GM21526 (cell line): ENCODE measurements at regions not wholly inside any gene's neighbourhood (a gene's known extent, or its start where the extent isn't known, plus 50 kb on each side); places are given as distances from the start of the nearest gene placed in this dataset.
"Not testable (repeated sequence)": the region's sequence is repeated elsewhere in the genome, so short reads cannot be mapped to it uniquely, and the experiment has no call there.

Experiments
- ATAC-seq: cut with Tn5 transposase; IDR thresholded peaks from one replicate; pipeline ENCODE4 v1.9.1; 2021; ENCODE audit warnings: moderate library complexity; ENCODE audit not compliant: unreplicated experiment, low FRiP score

GRCh38 chr10:80938903-80939302 lies 401.2 kb downstream of the SH2D4B start:
- ATAC-seq: no peak

DNA sequence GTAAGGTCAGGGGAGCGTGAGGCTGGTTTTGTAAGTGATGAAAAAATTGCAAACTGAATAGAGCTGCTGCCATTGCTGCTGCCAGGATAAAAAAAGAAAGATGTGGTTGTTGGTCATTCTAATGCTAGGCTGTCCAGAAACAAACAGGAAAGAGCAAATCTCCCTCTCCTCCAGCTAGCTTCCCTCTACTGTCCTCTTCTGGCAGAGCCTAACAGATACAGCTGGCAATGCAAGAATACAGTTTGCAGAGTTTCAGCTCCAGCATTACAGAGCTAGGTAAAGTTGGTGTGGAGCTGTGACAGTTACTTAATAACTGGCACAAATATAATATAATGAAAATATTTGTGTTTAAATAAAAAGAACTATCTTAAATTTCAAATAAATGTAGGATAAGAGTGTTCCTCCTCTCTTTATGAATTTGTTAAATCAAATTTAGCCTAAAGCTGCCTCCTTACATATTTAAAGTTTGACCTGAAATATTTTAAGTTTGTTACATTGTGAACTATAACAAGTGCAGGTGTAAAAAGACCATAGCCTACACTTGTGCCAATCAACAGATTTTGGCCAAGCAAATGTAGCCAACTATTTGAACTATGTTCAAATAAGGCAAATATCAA lies 407.7 kb downstream of the SH2D4B start:
- peak; percentile 76 for ATAC-seq

GRCh38 chr10:80946073-80946472 lies 408.4 kb downstream of the SH2D4B start:
- no peak for ATAC-seq

DNA sequence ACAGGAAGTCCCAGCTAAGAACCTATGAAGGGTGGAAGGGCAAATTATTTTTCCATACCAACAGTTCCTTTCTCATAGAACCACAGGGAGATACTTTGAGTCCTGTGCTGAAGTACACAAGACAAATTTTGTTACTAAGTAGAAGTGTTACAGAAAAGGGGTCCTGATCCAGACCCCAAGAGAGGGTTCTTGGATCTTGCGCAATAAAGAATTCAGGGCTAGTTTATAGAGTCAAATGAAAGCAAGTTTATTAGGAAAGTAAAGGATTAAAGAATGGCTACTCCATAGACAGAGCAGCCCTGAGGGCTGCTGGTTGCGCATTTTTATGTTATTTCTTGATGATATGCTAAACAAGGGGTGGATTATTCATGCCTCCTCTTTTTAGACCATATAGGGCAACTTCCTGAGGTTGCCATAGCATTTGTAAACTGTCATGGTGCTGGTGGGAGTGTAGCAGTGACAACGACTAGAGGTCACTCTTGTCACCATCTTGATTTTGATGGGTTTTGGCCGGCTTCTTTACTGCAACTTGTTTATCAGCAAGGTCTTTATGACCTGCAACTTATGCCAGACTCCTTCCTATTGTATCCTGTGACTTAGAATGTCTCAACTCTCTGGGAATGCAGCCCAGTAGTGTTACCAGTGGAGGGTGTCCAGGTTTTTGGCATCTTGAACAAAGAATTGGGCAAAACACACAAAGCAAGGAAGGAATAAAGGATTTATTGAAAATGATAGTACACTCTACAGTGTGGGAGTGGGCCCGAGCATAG lies 409.4 kb downstream of the SH2D4B start:
- no peak for ATAC-seq

DNA sequence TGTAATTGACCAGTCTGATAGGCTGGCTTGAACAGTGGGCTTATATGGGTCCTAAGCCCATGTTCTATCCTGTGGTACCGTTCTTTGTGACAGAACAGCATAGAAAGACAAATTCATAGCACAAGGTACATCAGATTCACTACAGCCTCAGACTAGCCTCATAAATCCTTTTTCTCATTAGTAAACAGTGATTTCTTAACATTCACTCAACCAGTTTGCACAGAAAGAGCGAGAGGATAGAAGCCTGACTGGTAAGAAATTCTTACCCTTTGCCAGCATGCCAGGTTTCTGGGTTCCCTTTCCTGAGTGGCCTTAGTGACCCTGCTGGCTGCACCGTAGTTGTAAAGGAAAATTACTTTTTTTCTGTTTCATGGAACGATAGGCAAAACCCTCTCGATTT lies 412.1 kb downstream of the SH2D4B start:
- no peak for ATAC-seq

DNA sequence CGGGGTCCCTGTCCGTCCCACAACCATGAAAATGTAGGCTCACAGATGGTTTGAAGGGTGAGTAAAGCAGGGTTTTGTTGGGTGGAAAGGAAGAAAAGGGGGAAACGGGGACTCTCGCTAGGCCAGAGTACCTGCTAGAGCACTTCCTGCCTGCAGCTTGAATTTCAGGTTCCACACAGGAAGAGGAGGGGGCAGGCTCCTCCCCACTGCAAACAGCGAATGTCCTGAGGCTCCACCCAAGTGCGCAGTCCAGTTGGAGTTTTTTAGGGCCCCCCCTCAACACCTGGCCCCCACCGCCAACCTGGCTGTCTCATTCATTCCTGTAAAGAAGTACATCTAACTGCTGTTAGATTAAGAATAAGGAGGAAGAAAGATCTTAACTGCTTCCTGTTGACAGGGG lies 414.7 kb downstream of the SH2D4B start:
- no peak for ATAC-seq

DNA sequence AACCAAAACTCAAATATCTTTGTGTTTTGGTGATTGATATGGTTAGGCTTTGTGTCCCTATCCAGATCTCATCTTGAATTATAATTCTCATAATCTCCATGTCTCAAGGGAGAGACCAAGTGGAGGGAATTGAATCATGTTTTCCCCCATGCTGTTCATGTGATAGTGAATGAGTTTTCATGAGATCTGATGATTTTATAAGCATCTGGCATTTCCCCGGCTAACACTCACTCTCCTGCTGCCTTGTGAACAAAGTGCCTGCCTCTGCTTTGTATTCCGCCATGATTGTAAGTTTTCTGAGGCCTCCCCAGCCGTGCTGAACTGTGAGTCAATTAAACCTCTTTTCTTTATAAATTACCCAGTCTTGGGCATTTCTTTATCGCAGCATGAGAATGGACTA lies 419.5 kb downstream of the SH2D4B start:
- no peak for ATAC-seq

DNA sequence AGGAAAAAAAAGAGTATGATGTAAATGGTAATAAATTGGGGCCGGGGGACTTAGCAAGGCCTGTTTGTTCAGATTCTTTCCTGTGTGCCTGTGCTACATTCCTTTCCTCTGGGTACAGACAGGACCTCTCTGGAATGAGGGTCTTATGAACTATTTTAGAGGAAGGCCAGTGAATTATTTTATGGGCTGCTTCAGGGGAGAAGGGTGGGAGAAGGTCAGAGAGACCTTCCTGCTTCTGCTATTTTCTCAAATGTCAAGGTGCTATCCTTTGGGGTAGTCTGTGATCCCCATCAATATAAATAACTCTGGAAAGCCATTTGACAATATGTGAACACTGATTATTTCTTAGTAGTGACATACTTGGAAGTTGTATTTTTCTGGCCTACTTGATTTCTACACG lies 426.5 kb downstream of the SH2D4B start:
- no peak for ATAC-seq

GRCh38 chr10:80964955-80965614 lies 427.4 kb downstream of the SH2D4B start:
- ATAC-seq: peak; percentile 78

DNA sequence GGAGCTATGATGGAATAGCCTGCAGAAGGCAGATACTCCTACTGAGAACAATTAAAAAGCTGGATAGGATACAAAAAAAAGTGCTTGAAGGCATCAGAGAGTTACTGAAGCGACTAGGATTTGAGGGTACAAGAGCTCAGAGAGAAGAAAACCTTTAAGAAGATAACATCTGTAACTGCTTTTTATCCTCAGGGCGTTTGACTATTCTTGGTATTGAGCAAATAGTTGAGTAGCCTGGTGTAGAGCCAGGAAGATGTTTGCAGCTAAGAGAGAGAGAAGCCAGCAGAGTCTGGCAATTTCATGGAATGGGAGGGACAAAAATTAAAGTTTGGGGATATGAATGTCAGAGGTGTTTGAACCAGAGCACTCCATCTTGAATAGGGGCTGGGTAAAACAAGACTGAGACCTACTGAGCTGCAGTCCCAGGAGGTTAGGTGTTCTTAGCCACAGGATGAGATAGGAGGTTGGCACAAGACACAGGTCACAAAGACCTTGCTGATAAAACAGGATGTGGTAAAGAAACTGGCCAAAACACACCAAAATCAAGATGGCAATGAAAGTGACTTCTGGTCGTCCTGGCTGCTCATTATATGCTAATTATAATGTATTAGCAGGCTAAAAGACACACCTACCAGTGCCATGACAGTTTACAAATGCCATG lies 428.8 kb downstream of the SH2D4B start:
- no peak for ATAC-seq

- not testable (repeated sequence) for ATAC-seq
These were observed 429.7 kb downstream of the SH2D4B start for GRCh38 chr10:80967357-80967756.

DNA sequence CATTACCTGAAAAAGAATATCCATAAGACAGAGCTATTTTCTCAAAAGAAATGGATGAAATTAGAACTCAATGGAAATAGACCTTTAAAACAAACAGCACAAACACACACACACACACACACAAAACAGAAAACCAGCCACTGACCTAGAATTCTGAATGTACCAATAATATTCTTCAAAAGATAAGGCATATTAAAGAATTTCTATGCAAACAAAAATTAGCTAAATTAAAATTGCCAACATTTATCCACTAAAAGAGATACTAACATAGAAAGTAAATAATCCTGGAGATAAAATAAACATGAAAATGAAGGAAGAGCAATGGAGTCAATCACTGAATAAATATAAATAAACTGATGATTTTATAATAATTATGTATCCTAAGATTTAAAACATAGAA lies 431.2 kb downstream of the SH2D4B start:
- ATAC-seq: no peak

GRCh38 chr10:80971461-80971860 lies 433.8 kb downstream of the SH2D4B start:
- no peak for ATAC-seq

DNA sequence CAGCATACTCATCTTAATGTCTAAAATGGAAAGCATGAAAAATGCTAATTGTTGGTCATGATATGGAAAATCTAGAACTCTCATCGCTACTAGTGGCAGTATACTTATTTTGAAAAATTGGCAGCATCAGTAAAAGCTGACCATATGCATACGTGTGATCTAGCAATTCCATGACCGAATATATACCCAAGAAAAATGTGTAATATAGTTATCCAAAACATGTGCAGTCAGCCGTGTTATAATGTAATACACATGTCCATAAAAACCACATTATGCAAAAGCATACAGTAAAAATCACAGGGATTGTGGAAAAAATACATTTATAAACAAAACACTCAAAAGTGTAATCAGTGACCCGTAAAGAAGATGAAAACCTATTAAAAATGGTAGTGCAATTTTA lies 439.0 kb downstream of the SH2D4B start:
- ATAC-seq: no peak

DNA sequence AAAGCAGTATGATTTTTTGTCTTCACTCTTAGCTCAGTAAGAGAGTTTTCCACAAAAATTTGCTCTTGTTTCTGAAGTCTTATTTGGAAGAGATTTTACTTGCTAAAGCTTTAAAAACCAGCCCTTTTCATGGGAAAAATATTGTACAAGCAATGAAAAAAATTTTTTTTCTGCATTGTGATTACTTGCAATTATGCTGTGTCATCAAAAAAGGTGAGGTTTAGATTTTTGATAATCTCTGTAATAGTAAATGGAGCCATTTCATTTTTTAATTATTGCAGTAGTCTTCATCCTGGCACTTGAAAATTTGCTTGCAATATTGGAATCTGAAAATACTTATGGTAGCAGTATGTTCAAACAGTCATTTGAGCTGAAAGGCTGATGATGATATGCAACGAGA lies 447.4 kb downstream of the SH2D4B start:
- no peak for ATAC-seq

- no peak for ATAC-seq
These were observed 448.9 kb downstream of the SH2D4B start for GRCh38 chr10:80986596-80986995.

GRCh38 chr10:80988755-80989154 lies 451.1 kb downstream of the SH2D4B start:
- ATAC-seq: no peak

GRCh38 chr10:80996615-80997193 lies 459.0 kb downstream of the SH2D4B start:
- no peak for ATAC-seq

GRCh38 chr10:81000781-81001180 lies 463.1 kb downstream of the SH2D4B start:
- ATAC-seq: no peak

- no peak for ATAC-seq
These were observed 464.7 kb downstream of the SH2D4B start for GRCh38 chr10:81002382-81002781.

DNA sequence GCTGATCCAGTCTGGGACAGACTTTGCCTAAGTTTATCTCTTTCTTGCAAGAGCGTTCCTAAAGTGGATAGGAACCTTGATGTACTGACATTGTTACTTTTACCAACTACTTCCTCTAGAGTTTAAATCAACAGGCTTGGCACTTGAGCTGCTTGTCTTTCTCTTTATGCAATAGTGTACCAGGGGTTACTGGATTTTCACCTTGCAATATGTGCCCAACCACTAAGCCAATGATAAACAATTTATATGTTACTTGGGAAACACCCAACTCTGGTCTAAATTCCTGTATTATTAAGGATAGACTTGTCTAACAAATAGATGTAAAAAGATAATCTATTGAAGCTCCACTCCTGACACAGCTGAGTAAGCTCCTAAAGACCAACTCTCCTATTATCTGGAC lies 470.2 kb downstream of the SH2D4B start:
- ATAC-seq: no peak
